Fibroblast of skin of left biceps (primary cell): ENCODE measurements at regions not wholly inside any gene's neighbourhood (a gene's known extent, or its start where the extent isn't known, plus 50 kb on each side); places are given as distances from the start of the nearest gene placed in this dataset.

Experiments used
- DNase-seq, 2 experiments: peaks; one replicate each; pipeline ENCODE4 v3.0.0-alpha.2; 2013; ENCODE audit warnings: low read depth in 2 of 2

GRCh38 chr2:160672211-160672610, 178.6 kb upstream of the RBMS1 start:
- no peak for DNase-seq

- no peak for DNase-seq
Observed at GRCh38 chr2:160674146-160674750, 180.6 kb upstream of the RBMS1 start.

GRCh38 chr2:160679686-160680085, 186.1 kb upstream of the RBMS1 start:
- DNase-seq = peak; percentile 91 to 95

GRCh38 chr2:160680294-160680693, 186.7 kb upstream of the RBMS1 start:
- no peak for DNase-seq

GRCh38 chr2:160680974-160681373, 187.4 kb upstream of the RBMS1 start:
- no peak for DNase-seq

- DNase-seq = no peak
Observed at GRCh38 chr2:160683206-160683605, 189.6 kb upstream of the RBMS1 start.

GRCh38 chr2:160687629-160688028, 194.0 kb upstream of the RBMS1 start:
- no peak for DNase-seq

- DNase-seq = no peak
Observed at GRCh38 chr2:160689441-160689840, 195.8 kb upstream of the RBMS1 start.

GRCh38 chr2:160694221-160694620, 200.6 kb upstream of the RBMS1 start:
- no peak for DNase-seq

- DNase-seq = no peak
Observed at GRCh38 chr2:160694631-160695030, 201.0 kb upstream of the RBMS1 start.

- DNase-seq = no peak
Observed at GRCh38 chr2:160695402-160696086, 201.9 kb upstream of the RBMS1 start.

GRCh38 chr2:160696087-160696452, 202.5 kb upstream of the RBMS1 start:
- DNase-seq = no peak

- DNase-seq = no peak
Observed at GRCh38 chr2:160697817-160698216, 204.2 kb upstream of the RBMS1 start.

- peak; percentile 75 to 79 for DNase-seq
Observed at GRCh38 chr2:160700021-160700814, 206.6 kb upstream of the RBMS1 start.

- DNase-seq = no peak
Observed at GRCh38 chr2:160701822-160702221, 208.2 kb upstream of the RBMS1 start.

GRCh38 chr2:160702754-160703153, 209.1 kb upstream of the RBMS1 start:
- DNase-seq = no peak

GRCh38 chr2:160703648-160704585, 210.3 kb upstream of the RBMS1 start:
- no peak for DNase-seq

- no peak for DNase-seq
Observed at GRCh38 chr2:160715428-160715827, 221.8 kb upstream of the RBMS1 start.

GRCh38 chr2:160719116-160719515, 225.5 kb upstream of the RBMS1 start:
- no peak for DNase-seq

- no peak for DNase-seq
Observed at GRCh38 chr2:160720098-160720497, 226.5 kb upstream of the RBMS1 start.

GRCh38 chr2:160721089-160722040, 227.8 kb upstream of the RBMS1 start:
- DNase-seq = peak; percentile 33 to 35
